ENCODE measurements at regions not wholly inside any gene's neighbourhood (a gene's known extent, or its start where the extent isn't known, plus 50 kb on each side); places are given as distances from the start of the nearest gene placed in this dataset.

DNA sequence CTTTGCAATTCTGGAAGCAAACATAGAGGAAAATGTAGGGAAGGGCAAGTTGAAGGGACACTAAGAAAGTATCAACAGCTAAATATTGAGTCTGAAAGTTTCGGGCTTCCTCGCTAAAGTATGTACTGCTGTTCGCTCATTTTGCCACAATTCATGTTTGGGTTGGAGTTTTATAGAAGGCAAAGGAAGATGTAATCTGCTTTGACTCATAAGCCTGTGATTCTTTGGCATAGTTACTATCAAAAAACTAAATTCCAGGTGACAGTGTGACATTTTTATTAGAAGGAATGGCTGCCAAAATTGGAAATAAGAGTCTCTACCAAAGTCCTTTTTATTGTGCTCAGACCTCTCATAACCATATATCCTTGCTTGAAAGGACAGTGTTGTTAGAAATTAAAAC is 336.7 kb upstream of the ADGRL3 start:
- no peaks in the 10 kb centered on the region for H3K9me1 ChIP-seq (replicated peaks; ENCODE audit: control insufficient read depth, extremely low read depth, insufficient read depth, low read length)
- no peak overlapping the region for H3K4me2 ChIP-seq (ENCODE audit: insufficient read depth, low read length)
- no peak overlapping the region for H3K9ac ChIP-seq (replicated peaks; ENCODE audit: extremely low read depth, insufficient read depth, low read length)
- FAIRE-seq: no peak
- dilution Hi-C loops (cut with MboI; ENCODE audit: extremely low pct_ligation_motif_present, low sequenced_read_pairs) (no loop called here), intact Hi-C loops (cut with micrococcal nuclease) (no loop called here)
- H4K20me1 ChIP-seq (replicated peaks; ENCODE audit: control insufficient read depth, extremely low read depth, insufficient read depth, low read length): no peaks in the 10 kb centered on the region
- TF ChIP-seq EZH2 (IDR thresholded peaks at IDR 0.05; ENCODE audit: borderline replicate concordance, low read depth, low read length, severe bottlenecking): no peak
- TF ChIP-seq JUN (IDR thresholded peaks at IDR 0.05; ENCODE audit: borderline replicate concordance, insufficient read depth, insufficient read length, low read depth): no peak
- no peak for TF ChIP-seq GATA2 (IDR thresholded peaks at IDR 0.05; ENCODE audit: insufficient read depth, insufficient read length, low read depth, low read length)
- no peak for TF ChIP-seq MYC (IDR thresholded peaks at IDR 0.05; ENCODE audit: low read depth, low read length)
- no peak overlapping the region for H3K27ac ChIP-seq (ENCODE audit: insufficient read depth, low read depth, low read length)
- no peaks in the 10 kb centered on the region for H3K4me1 ChIP-seq (ENCODE audit: control insufficient read depth, extremely low read depth, insufficient read depth, low read length)
- BruUV-seq (replicated peaks): no TSS peak
- no peak overlapping the region for H3K4me3 ChIP-seq (replicated peaks in 1 of 3; ENCODE audit: insufficient read depth in 1 of 3, low read depth in 1 of 3, low read length in 3 of 3)
- peaks cover 3% of the 10 kb centered on the region for H3K9me3 ChIP-seq (replicated peaks; ENCODE audit: control insufficient read depth, insufficient read depth, low read length)
- no peaks in the 10 kb centered on the region for H3K27me3 ChIP-seq (ENCODE audit: control insufficient read depth in 2 of 2, insufficient read depth in 2 of 2, low read length in 2 of 2)
- ChIA-PET POLR2A (no interaction called here), CTCF (no interaction called here)
- no peaks in the 10 kb centered on the region for H3K79me2 ChIP-seq (ENCODE audit: control insufficient read depth, insufficient read depth, low read length)
- no peaks in the 10 kb centered on the region for H3K36me3 ChIP-seq (ENCODE audit: control insufficient read depth in 2 of 2, extremely low read depth in 1 of 2, insufficient read depth in 2 of 2, low read length in 2 of 2)
- DNase-seq (ENCODE audit: low read depth, low spot score): no peak
- H2AFZ ChIP-seq (ENCODE audit: low read depth, low read length): no peak overlapping the region

DNA sequence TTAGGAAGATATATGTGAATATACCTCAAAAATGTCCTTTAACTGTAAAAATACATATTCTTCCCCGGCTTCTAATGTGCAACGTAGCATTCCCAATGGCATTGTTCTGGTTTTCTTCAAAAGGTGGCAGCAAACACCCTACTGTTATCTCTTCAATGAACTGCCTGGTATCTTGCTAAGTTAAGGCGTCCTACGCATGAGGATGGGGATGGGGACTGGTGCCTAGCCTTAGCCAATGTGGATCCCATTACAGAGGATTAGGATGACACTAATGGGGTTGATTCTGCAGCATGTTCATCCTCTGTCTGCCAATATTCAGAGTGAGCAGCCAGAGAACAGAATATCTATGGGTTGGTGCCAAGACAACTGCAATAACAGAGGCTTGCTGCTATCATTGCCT is 334.9 kb upstream of the ADGRL3 start:
- Histone ChIP-seq H3K27me3 (ENCODE audit: control insufficient read depth in 2 of 2, insufficient read depth in 2 of 2, low read length in 2 of 2) (no peaks in the 10 kb centered on the region), H4K20me1 (replicated peaks; ENCODE audit: control insufficient read depth, extremely low read depth, insufficient read depth, low read length) (no peaks in the 10 kb centered on the region), H3K79me2 (ENCODE audit: control insufficient read depth, insufficient read depth, low read length) (no peaks in the 10 kb centered on the region), H3K9me3 (replicated peaks; ENCODE audit: control insufficient read depth, insufficient read depth, low read length) (peaks cover 3% of the 10 kb centered on the region), H3K9me1 (replicated peaks; ENCODE audit: control insufficient read depth, extremely low read depth, insufficient read depth, low read length) (no peaks in the 10 kb centered on the region), H3K27ac (ENCODE audit: insufficient read depth, low read depth, low read length) (no peak overlapping the region), H2AFZ (ENCODE audit: low read depth, low read length) (no peak overlapping the region), H3K4me2 (ENCODE audit: insufficient read depth, low read length) (no peak overlapping the region), H3K4me3 (replicated peaks in 1 of 3; ENCODE audit: insufficient read depth in 1 of 3, low read depth in 1 of 3, low read length in 3 of 3) (no peak overlapping the region), H3K36me3 (ENCODE audit: control insufficient read depth in 2 of 2, extremely low read depth in 1 of 2, insufficient read depth in 2 of 2, low read length in 2 of 2) (no peaks in the 10 kb centered on the region), H3K4me1 (ENCODE audit: control insufficient read depth, extremely low read depth, insufficient read depth, low read length) (no peaks in the 10 kb centered on the region), H3K9ac (replicated peaks; ENCODE audit: extremely low read depth, insufficient read depth, low read length) (no peak overlapping the region)
- no TSS peak for BruUV-seq (replicated peaks)
- intact Hi-C loops (cut with micrococcal nuclease) (no loop called here), dilution Hi-C loops (cut with MboI; ENCODE audit: extremely low pct_ligation_motif_present, low sequenced_read_pairs) (no loop called here)
- FAIRE-seq (no peak), DNase-seq (ENCODE audit: low read depth, low spot score) (no peak)
- CTCF ChIA-PET: no interaction called here
- POLR2A ChIA-PET: no interaction called here
- TF ChIP-seq, protein P1, sequence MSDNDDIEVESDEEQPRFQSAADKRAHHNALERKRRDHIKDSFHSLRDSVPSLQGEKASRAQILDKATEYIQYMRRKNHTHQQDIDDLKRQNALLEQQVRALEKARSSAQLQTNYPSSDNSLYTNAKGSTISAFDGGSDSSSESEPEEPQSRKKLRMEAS (IDR thresholded peaks at IDR 0.05; ENCODE audit: insufficient read depth, insufficient read length): no peak
- TF ChIP-seq MYC (IDR thresholded peaks at IDR 0.05; ENCODE audit: low read depth, low read length) (no peak), FOS (IDR thresholded peaks at IDR 0.05; ENCODE audit: borderline replicate concordance, insufficient read depth, low read length) (no peak), JUN (IDR thresholded peaks at IDR 0.05; ENCODE audit: borderline replicate concordance, insufficient read depth, insufficient read length, low read depth) (no peak), GATA2 (IDR thresholded peaks at IDR 0.05; ENCODE audit: insufficient read depth, insufficient read length, low read depth, low read length) (no peak), POLR2AphosphoS5 (IDR thresholded peaks at IDR 0.05; ENCODE audit: insufficient read depth, low read depth, low read length) (no peak), POLR2A (IDR thresholded peaks at IDR 0.05; ENCODE audit: low read depth, low read length) (no peak), EZH2 (IDR thresholded peaks at IDR 0.05; ENCODE audit: borderline replicate concordance, low read depth, low read length, severe bottlenecking) (no peak)
- TF ChIP-seq, protein P2, sequence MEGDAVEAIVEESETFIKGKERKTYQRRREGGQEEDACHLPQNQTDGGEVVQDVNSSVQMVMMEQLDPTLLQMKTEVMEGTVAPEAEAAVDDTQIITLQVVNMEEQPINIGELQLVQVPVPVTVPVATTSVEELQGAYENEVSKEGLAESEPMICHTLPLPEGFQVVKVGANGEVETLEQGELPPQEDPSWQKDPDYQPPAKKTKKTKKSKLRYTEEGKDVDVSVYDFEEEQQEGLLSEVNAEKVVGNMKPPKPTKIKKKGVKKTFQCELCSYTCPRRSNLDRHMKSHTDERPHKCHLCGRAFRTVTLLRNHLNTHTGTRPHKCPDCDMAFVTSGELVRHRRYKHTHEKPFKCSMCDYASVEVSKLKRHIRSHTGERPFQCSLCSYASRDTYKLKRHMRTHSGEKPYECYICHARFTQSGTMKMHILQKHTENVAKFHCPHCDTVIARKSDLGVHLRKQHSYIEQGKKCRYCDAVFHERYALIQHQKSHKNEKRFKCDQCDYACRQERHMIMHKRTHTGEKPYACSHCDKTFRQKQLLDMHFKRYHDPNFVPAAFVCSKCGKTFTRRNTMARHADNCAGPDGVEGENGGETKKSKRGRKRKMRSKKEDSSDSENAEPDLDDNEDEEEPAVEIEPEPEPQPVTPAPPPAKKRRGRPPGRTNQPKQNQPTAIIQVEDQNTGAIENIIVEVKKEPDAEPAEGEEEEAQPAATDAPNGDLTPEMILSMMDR (IDR thresholded peaks at IDR 0.05; ENCODE audit: extremely low read depth in 1 of 2, insufficient read depth in 1 of 2, low read depth in 1 of 2, low read length in 2 of 2): no peak
